Activated CD4-positive, alpha-beta T cell treated with anti-CD3 and anti-CD28 coated beads, Interleukin-2, amount 50 U/mL, for 16 hours (primary cell): ENCODE measurements at regions not wholly inside any gene's neighbourhood (a gene's known extent, or its start where the extent isn't known, plus 50 kb on each side); places are given as distances from the start of the nearest gene placed in this dataset.
A peak's percentile ranks its signal among the peaks of the same experiment; 100 is the strongest.
"Not testable (repeated sequence)": the region's sequence is repeated elsewhere in the genome, so short reads cannot be mapped to it uniquely, and the experiment has no call there.

ENCODE experiments used
- DNase-seq: peaks from one replicate; pipeline ENCODE4 v3.0.0-alpha.2; 2020

DNA sequence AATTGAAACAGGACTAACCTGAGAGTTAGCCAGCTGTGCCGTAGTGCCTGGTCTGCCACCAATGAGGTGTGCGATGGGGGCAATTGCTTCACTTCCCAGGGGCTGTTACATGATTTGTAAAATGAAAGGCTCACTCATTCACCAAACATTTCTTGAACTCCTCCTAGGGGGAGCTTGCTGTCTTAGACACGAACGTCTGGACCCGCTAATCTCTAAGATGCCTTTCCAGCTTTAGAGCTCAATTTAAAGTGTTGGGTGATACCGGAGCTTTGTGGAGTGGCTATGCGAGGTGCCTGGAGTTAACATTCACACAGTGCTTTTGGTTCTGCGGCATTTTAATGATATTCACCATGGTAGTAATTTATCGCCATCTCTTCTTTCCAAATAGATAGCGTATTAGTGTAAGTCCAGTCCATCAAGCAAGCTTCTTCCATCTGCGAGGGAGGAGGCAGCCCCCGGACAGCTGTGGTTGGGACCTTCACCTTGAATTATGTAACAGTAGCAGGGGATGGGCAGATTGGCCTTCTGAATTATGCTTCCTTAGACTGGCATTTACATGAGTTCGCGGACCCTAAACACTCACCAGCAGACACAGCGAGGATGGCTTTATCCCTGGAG lies 179.9 kb downstream of the ADSS2 start:
- no peak for DNase-seq

DNA sequence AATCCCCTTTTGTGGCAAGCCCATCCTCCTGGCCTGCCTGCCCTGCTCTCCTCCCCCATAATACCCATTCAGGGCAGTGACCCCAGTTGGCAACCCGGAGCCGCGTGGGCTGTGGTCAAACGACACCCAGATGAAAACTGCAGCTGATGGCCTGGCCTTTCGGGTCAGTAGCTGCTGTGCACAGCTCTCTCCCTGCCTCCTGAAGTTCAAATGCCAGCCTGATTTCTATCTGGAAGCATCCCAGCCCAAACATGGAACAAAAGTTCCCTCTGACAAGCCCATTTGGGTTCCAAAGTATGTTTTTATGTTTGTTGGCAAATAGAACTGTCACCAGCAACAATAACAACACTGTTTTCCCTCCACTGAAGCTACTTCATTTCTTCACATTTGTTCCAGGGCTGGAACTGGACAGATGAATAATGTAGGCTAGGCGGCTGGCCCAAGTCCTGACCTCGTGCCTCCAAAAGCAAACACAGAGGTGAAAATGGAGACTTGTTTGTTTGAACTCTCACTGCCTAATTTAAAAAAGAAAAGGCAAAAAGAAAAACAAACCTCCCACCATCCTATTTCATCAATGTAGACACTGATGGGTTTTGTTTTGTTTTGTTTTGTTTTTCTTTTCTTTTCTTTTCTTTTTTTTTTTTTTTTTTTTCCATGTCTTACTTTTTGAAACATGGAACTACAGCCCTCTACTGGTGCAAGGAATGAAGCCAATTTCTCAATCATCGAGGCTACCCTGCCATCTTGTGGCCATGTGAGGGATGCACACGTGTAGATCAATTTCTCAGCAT lies 179.0 kb downstream of the ADSS2 start:
- DNase-seq, result peak; percentile 80

DNA sequence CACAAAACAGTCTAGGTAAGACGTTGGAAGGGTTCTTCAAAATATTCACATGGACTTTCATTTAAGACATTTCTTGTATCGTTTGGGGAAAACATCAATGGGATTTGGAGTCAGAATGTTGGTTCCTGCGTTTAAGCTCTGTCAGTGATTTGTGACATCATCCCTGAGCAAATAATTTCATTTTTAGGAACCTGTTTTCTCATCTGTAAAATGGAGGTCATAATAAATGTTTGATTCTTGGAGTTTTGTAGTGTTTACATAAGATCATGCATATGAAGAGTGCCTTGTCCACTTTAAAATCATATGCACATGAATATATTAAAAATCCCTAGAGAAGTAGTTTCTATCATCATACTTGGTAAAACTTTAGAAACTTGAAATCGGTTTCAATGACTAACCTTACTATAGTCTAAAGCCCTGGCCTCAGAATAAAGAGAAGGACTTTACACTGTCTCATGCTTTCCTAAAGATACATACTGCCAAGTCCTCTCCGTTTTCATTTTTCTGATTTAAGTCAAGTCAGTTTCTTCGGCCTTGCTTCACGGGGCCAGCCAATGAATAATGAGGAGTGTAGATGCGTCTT lies 178.4 kb downstream of the ADSS2 start:
- no peak for DNase-seq

DNA sequence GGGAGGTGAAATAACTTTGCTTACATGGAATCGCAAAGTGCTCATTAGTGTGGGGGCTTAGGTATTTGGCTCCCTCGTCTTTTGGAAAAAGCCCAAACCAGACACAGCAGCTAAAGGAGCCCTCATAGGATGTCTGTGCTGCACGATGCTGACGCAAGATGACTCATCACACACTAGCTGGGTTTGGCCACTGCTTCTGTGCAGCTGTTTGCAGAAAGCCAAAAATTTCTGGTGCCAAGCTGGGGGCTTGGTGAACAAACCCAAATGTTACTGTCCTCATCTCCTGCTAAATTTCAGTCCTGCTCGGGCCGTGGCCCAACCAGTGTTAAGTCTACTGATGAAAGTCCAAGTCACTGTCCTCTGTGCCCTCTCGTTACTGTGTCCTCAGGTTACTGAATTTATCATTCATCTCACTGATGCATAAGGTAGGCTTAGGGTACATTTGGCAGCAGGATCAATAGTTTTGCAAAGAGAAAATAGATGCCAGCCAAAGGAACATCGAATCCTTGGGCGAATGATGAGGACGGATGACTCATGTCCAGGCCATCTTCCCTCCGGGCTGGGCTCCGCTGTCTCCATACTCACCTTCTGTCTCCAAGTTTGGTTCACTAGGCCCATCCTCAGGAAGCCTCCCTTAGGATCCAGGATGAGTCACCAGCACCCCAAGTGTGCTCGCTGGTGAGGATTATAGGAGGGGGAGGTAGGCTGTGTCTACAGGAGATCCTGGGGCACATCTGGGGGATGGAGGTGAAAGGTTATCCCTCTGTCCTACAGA lies 177.7 kb downstream of the ADSS2 start:
- peak; percentile 54 for DNase-seq

DNA sequence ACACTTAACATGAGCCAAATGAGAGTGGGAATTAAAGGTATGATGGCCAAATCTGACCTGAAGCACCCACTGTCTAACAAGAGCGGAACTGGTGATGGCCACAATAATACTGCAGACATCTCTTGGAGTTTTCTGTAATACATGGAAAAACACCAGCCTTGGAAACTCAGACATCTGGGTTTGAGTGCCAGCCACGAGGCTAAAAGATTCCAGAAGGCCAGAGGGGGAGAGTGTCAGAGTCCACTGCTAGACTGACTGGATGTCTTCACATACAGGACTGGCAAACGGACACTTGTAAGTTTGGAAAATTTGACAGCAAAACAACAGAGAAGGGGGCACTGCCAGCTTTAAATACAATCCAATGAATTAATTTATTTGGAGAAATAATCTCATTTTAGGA lies 175.1 kb downstream of the ADSS2 start:
- no peak for DNase-seq

DNA sequence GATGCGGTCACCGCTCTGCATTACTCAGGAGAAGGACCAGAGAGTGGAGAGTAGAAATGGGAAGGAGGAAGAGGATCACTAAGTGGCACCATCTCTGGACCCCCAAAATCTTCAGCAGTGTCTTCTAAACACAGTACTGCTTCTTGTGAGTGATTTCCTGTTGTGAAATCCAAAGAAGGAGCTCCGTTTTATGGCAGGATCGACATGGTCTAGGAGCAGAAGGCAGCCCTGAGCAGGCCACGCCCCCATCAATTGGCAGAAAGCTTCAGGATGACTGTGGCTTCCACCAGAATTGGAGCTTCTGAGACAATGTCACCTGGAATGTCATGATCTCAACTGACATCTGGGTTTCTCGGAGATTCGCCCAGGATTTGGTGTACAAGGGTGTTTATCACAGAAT lies 171.5 kb downstream of the ADSS2 start:
- DNase-seq, result no peak

DNA sequence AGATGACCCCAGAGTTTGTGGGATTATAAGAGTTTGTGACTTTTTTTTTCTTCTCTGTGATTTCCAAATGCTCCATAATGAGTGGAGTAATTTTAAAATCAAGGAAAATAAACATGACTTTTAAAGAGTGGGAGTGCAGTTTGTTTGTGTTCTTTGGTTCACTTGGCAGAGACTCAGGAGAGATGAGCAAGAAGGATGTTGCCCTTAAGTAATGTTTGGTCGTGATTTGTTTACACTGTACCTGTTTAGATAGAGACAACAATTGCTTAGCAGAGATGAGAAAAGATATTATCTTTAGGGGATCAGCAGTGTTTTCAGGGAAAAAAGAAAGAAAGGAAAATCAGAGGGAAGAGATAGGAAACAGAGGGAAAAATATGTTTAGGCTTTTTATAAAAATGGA lies 170.8 kb downstream of the ADSS2 start:
- no peak for DNase-seq

DNA sequence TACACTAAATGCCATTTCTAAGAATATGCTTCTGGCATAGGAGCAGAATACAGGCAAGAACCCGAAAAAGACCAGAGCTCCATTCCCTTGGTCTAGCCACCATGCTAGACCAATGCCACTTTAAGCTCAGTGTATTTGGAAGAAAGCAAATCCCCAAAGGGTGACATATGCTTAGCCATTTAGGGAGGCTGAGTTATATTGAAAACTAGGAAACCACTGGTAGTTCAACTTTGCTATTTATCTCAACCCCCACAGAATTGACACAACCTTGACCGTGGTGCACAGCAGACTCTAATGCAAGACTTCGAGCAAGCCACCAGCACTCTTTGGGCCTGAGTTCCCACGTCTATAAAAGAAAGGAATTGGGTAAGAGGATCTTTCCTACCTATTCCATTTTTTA lies 167.9 kb downstream of the ADSS2 start:
- no peak for DNase-seq

DNA sequence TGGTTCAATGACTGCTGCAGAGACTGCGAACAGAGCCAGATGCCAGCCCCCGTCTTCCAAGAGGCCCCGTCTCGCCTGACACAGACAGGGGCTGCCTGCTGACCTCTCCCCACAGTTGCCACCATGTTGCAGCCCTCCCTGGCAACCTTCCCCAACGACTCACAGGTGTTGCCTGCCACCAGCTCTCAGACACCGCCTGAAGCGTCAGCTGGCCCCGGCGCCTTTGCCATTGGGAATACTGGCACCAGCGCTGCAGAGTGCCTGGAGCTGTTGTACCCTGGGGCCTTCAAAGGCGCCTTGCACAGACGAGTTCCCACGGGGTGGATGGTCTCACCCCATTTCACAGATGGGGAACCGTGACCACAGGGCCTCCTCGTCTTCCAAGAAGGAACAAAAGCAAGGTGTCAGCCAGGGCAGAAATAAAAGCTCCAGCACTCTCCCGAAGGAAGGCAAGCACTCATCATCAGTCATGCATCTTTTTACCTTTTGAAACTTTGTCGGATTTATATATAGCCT lies 167.0 kb downstream of the ADSS2 start:
- DNase-seq, result no peak

DNA sequence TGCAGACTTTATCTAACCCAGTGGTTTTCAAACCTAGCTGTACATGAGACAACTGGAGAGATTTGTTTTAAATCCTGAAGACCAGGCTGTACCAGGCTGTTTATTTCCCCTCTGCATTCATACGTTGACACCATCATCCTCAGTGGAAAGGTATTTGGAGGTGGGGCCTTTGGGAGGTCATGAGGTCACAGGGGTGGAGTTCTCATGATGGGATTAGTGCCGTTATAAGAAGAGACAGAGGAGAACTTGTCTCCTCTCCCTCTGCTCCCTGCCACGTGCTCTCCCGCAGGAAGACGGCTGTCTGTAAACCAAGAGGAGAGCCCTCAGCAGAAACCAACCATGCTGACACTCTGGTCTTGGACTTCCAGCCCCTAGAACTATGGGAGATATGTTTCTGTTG lies 165.4 kb downstream of the ADSS2 start:
- no peak for DNase-seq

DNA sequence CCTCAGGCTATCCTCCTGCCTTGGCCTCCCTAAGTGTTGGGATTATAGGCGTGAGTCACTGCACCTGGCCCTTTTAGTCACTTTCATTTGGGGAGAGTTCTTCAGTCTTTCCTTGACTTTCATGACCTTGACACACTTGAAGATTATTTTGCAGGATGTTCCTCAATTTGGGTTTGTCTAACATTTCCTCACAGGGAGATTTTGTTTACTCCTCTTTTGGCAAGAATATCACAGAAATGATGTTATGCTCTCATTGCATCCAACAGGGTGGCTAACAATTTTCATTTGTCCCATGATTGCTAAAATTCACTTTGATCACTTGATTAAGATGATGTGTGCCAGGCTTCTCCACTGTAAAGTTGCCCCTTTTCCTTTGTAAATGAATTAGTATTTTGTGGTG lies 164.0 kb downstream of the ADSS2 start:
- DNase-seq, result no peak

DNA sequence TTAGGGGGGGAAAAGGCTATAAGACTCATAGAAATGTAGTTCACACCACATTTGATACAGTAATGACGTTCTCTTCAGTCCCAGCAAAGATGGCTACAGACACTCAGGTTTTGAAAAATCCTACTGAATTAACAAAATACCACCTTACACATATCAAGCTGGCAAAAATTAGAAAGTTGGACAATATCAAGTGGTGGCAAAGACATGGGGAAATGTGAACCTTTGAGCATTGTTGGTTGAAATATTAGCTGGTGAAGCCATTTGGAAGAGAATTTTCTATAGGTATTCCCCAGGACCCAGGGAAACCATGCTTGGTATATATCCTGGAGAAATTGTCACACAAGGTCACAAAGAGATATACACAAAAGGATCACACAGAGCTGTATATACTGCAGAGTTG lies 163.0 kb downstream of the ADSS2 start:
- no peak for DNase-seq

DNA sequence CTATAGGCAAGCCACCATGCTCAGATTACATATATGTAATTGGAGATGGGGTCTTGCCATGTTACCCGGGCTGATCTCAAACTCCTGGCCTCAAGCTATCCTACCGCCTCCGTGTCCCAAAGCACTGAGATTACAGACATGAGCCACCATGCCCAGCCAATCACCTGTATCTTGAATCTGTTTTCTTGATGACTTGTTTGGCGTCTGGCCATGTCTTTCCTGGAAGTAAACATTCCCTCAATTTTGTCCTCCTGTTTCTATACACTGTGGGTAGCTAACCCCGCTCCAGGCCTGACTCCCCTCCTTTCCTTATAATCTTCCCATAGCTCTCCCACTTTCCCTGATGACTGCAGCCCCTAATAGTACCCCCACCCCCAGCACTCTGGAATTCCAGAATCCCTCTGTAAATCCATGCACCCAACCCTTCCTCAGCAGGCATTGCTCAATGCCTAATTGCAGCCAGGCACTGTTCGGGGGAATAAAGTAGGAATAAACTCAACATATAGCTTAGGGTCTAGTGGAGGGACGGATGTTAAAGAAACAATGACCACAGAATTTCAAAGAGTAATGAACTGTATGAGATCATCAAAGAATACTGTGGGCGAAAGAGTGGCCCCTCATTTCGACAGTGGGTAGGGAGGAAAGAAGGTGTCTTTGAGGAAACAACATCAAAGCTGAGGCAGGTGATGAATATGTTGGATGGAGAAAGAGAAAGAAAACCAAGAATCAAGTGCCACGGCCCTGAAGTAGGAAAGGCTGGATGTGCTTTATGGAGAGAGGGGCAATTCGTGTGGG lies 161.5 kb downstream of the ADSS2 start:
- DNase-seq, result no peak

DNA sequence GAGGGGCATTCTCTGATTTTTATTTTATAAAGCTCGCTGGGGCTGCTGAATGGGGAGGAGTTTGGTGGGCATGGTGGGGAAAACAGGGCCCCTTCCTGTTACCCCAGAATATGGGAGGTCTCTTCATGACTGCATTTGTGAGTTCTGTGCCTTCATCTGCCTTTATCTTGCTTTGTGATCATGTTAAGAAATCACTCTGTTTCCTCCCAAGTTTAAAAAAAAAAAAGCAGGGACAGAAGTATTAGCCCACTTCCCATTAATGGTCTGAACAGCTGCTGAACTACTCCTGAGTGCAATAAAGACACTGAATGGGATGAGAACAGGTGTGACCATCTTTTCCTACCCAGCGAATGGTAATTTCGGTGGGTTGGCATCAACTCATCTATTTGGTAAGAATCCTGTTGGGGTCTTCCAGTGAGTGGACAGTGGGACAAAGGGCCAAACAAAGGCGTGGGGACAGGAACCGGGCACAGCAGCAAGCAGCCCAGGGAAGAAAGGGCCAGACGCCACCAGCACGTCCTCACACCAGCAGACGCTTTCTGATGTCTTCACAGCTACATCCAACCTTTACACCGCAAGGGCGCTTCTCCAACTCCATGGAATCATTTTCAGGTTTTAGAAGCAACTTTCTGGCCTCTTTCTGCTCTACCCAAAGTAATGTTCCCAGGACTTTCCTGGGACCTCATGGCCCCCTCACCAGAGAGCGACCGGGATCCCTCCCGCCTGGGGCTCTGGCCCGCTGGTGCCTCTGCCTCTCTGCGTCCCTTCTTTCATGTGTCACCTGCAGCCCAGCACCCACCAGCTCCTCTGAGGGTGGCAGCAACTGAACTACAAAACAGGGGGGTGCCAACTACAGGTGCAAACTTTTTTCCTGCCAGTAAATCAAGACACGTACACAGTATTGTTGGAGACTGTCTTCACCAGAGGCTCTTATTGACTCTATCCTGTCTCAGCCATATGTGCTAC lies 160.2 kb downstream of the ADSS2 start:
- DNase-seq, result no peak

DNA sequence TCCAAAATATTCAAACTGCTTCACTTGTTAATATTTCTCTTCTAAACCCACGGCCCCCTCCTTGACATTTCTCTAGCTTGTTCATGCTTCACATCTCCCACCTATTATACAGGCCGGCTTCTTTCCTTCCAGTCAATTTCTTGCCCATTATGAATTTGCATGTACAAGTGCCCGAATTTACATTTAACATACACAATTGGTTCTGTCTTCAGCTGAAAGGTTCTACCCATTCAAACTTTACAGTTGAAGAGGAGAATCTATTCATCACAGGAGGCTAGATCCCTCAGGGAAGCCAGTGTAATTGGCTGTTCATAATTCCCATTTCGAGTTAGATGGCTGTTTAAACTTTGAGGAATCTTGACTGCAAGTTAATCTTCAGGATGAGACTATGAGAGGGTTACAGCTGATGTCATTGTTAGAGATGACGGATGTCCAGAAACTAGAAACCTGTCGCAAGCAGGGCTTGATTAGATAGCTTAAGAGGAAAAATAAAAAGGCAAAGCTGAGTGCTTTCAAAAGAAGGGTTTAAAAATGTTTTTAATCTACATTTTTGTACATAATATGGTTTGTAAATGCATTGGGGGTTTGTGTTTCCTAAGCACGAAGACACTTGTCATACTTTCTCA lies 157.0 kb downstream of the ADSS2 start:
- no peak for DNase-seq

DNA sequence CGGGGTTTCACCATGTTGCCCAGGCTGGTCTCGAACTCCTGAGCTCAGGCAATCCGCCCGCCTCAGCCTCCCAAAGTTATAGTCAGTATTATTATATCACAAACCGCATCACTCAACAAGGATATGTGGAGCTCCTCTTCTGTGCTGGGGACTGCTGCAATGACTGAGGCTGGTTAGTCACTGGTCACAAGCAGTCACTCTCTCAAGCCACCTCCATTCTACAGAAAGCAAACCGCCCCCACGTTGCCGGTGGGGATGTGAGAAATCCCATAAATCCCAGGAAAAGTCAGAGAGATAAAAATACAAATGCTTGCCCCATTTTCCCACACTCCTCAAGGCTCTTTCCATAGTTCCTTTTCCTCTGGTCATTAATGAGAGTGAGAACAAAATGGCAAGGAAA lies 155.7 kb downstream of the ADSS2 start:
- DNase-seq, result no peak

DNA sequence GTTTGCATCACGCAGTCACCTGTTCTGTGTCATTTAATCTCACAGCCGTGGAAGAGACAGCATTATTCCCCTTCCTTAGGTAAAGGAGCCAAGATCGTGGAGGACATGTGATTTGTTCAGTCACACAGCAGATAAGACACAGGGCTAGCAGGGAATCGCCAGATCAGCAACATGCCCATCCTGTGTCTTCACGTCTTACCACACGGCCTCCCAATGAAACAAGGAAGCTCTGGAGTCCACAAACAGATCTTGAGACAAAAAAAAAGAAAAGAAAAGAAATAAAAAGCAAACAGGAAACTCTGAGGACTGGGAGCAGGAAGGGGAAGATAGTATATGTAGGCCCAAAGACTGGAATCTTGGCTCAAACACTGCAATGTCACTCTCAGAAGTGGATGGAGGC lies 155.3 kb downstream of the ADSS2 start:
- DNase-seq, result no peak

DNA sequence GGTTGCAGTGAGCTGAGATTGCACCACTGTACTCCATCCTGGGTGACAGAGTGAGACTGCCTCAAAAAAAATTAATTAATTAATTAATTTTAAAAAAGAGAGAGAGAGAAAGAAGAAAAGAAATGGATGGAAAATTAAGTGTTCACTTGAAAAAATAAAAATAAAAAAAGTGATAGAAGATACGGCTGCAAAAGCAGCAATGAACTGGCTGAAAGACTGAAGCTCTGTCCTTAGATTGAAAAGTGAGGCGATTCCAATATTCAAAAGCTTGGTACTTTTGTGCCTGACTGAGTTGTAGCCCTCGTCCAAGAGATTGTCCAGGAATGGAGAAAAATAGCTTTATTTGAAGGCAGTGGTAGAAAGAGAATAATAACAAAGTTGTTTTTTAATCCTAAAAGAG lies 154.6 kb downstream of the ADSS2 start:
- no peak for DNase-seq

DNA sequence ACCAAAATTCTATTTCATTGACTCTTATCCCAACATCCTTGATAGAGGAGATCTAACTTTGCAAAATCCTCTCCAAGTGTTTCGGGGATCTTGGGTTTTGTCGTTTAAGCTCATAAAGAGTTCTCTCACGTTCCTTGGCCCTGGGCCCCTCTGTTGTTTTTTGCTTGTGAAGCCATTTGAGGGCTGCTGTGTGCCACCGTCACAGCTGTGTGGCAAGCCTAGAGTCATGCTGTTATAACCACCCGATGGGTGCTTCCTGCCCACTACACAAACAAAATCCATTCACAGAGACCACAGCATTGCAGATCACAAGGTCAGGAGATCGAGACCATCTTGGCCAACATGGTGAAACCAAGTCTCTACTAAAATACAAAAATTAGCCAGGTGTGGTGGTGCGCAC lies 154.1 kb downstream of the ADSS2 start:
- no peak for DNase-seq

DNA sequence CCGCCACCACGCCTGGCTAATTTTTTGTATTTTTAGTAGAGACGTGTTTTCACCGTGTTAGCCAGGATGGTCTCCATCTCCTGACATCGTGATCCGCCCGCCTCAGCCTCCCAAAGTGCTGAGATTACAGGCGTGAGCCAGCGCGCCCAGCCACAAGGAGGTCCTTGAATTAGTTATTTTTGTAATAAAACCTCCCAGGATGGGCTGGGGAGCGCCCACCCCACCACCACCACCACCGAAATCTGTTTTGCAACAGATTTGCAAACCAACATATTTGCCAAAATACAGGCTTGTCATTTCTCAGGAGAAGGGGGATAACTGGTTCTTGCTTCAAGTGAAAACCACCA lies 151.7 kb downstream of the ADSS2 start:
- not testable (repeated sequence) for DNase-seq

DNA sequence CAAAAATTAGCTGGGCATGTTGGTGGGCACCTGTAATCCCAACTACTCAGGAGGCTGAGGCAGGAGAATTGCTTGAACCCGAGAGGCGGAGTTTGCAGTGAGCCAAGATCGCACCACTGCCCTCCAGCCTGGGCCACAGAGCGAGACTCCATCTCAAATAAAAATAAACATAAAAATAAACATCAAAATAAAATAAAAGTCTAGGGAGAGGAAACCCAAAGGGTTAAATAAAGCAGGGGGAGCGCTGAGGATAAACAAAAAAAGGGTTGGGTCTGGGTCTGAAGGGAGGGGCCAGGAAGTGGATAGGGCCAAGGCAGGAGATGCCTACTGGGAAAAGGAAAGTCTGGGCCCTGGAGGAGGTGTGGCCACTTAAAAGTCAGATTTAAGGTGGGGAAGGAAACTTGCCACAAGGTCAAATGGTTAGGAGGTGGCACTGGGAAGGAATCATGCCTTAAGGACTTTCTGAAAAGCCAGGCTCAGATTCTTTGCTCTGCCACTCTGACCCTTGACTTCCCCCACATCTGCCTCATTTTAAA lies 150.0 kb downstream of the ADSS2 start:
- DNase-seq, result no peak
